Nephron (organoid): ENCODE measurements at regions not wholly inside any gene's neighbourhood (a gene's known extent, or its start where the extent isn't known, plus 50 kb on each side); places are given as distances from the start of the nearest gene placed in this dataset.

Experiments used
- H3K27ac Mint-ChIP-seq, 3 experiments: 2 replicates each; pipeline ENCODE4 v1.8.0; 2020; ENCODE audit warnings: mixed read lengths in 3 of 3, mild to moderate bottlenecking in 2 of 3, moderate library complexity in 1 of 3
- H3K27me3 Mint-ChIP-seq: 2 replicates; pipeline ENCODE4 v1.8.0; 2021; ENCODE audit warnings: low read depth, mild to moderate bottlenecking, moderate library complexity, mixed read lengths
- H3K36me3 Mint-ChIP-seq: 2 replicates; pipeline ENCODE4 v1.8.0; 2020; ENCODE audit warnings: low read depth, mixed read lengths
- H3K4me1 Mint-ChIP-seq: 2 replicates; pipeline ENCODE4 v1.8.0; 2020; ENCODE audit warnings: mixed read lengths
- H3K4me3 Mint-ChIP-seq, 3 experiments: 2 replicates each; pipeline ENCODE4 v1.8.0; 2020; ENCODE audit warnings: mild to moderate bottlenecking in 3 of 3, mixed read lengths in 3 of 3, moderate library complexity in 2 of 3
- H3K9me3 Mint-ChIP-seq: 2 replicates; pipeline ENCODE4 v1.8.0; 2020; ENCODE audit warnings: mixed read lengths
- CTCF ChIP-seq, 3 experiments: fragments of 200-600 bp; sonication (generic); IDR thresholded peaks; one replicate each; pipeline ENCODE4 v1.5.0; 2021; ENCODE audit warnings: antibody characterized with exemption in 3 of 3; ENCODE audit not compliant: unreplicated experiment in 3 of 3

- H3K36me3 Mint-ChIP-seq = no peaks in the 10 kb centered on the region
- no peak for TF ChIP-seq CTCF (IDR thresholded peaks at IDR 0.05; ENCODE audit: unreplicated experiment in 3 of 3)
- no peaks in the 10 kb centered on the region for H3K9me3 Mint-ChIP-seq
- no peaks in the 10 kb centered on the region for H3K27me3 Mint-ChIP-seq
- H3K4me1 Mint-ChIP-seq = no peaks in the 10 kb centered on the region
- no peak overlapping the region for H3K4me3 Mint-ChIP-seq
- H3K27ac Mint-ChIP-seq = no peak overlapping the region
Observed at GRCh38 chr2:234187646-234188174, 137.2 kb downstream of the SPP2 start.

- TF ChIP-seq CTCF (IDR thresholded peaks at IDR 0.05; ENCODE audit: unreplicated experiment in 3 of 3) = no peak
- Mint-ChIP-seq H3K27me3 (peaks cover 4% of the 10 kb centered on the region), H3K36me3 (no peaks in the 10 kb centered on the region), H3K4me1 (no peaks in the 10 kb centered on the region), H3K4me3 (no peak overlapping the region), H3K9me3 (no peaks in the 10 kb centered on the region), H3K27ac (no peak overlapping the region)
Observed at GRCh38 chr2:234181121-234181520, 130.6 kb downstream of the SPP2 start.

- TF ChIP-seq CTCF (IDR thresholded peaks at IDR 0.05; ENCODE audit: unreplicated experiment in 3 of 3) = no peak
- Mint-ChIP-seq H3K27ac (no peak overlapping the region), H3K36me3 (no peaks in the 10 kb centered on the region), H3K9me3 (no peaks in the 10 kb centered on the region), H3K27me3 (peaks cover 4% of the 10 kb centered on the region), H3K4me1 (no peaks in the 10 kb centered on the region), H3K4me3 (no peak overlapping the region)
Observed at GRCh38 chr2:234179031-234179363, 128.5 kb downstream of the SPP2 start.

- Mint-ChIP-seq H3K9me3 (no peaks in the 10 kb centered on the region), H3K4me1 (no peaks in the 10 kb centered on the region), H3K27ac (no peak overlapping the region), H3K27me3 (peaks cover 4% of the 10 kb centered on the region), H3K36me3 (no peaks in the 10 kb centered on the region), H3K4me3 (no peak overlapping the region)
- TF ChIP-seq CTCF (IDR thresholded peaks at IDR 0.05; ENCODE audit: unreplicated experiment in 3 of 3) = no peak
Observed at GRCh38 chr2:234178330-234179030, 128.0 kb downstream of the SPP2 start.

- Mint-ChIP-seq H3K27ac (no peak overlapping the region), H3K36me3 (no peaks in the 10 kb centered on the region), H3K27me3 (no peaks in the 10 kb centered on the region), H3K4me1 (peaks cover 4% of the 10 kb centered on the region), H3K9me3 (no peaks in the 10 kb centered on the region), H3K4me3 (no peak overlapping the region)
- no peak for TF ChIP-seq CTCF (IDR thresholded peaks at IDR 0.05; ENCODE audit: unreplicated experiment in 3 of 3)
Observed at GRCh38 chr2:234175649-234176048, 125.1 kb downstream of the SPP2 start.

GRCh38 chr2:234174742-234175141, 124.2 kb downstream of the SPP2 start:
- H3K27me3 Mint-ChIP-seq = no peaks in the 10 kb centered on the region

More at GRCh38 chr2:234174742-234175141, 124.2 kb downstream of the SPP2 start:
- no peak for TF ChIP-seq CTCF (IDR thresholded peaks at IDR 0.05; ENCODE audit: unreplicated experiment in 3 of 3)
- no peak overlapping the region for H3K27ac Mint-ChIP-seq
- no peaks in the 10 kb centered on the region for H3K9me3 Mint-ChIP-seq
- H3K36me3 Mint-ChIP-seq = no peaks in the 10 kb centered on the region
- H3K4me1 Mint-ChIP-seq = peaks cover 5% of the 10 kb centered on the region
- H3K4me3 Mint-ChIP-seq = no peak overlapping the region
